NCI-H2227 treated with DMSO at 0.1 percent for 48 hours (cell line): ENCODE measurements at regions not wholly inside any gene's neighbourhood (a gene's known extent, or its start where the extent isn't known, plus 50 kb on each side); places are given as distances from the start of the nearest gene placed in this dataset.

Experiments used
- DNase-seq: peaks from one replicate; lab custom pipeline; 2025; lab: John Stamatoyannopoulos, UW

DNA sequence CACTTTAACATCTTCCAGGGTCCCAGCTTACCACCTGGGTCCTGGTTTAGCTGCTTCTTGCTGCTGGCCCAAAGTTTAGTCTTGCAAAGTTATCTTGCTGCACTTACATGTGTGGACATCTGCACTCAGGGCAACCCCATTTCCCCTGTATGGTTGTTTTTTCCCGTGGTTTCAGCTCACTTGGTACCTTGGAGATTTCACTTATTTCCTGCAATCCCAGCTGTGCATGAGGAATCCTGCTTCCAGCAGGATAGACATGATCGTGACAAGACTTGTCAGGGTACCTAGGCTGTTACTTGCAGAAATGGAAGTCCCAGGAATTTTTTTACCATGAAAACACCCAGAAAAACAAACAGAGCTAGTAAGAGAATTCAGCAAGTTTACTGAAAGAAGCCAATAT is 95.9 kb upstream of the LEP start:
- no peak for DNase-seq

DNA sequence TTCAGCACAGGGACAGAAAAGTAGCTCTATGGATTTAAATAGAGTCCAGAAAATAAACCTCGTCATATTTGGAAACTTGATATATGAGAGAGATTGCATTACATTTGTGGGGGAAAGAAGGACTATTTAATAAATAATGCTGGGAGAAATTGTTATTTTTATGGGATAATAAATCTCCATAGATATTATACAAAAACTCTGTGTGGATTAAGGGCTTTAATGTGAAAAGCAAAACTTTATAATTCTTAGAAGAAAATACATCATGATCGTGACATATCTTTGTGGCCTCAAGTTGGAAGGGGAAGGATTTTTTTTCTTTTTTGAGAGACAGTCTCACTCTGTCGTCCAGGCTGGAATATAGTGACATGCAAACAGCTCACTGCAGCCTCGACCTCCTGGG is 95.0 kb upstream of the LEP start:
- DNase-seq: no peak

DNA sequence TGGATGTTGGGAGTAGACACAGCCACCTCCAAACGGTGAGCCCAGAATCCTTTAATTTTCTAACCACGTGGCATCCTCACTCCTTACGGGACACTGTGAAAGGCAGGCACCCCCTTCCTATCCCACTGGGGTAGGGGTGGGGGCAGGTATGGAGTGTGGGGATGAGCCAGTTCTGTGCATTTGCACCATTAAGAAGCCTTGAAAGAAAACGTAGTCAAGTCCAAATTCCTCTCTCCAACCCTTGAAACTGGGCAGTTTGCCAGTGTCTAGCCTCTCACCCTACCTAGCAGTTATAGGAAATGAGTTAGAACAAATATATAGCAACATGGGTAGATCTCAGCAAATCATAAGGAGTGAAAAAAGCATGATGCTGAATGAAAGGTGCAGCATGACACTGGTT is 92.4 kb upstream of the LEP start:
- DNase-seq: peak; percentile 71

GRCh38 chr7:128150223-128150865 is 90.7 kb upstream of the LEP start:
- DNase-seq: no peak

- DNase-seq: no peak
These were observed 89.4 kb upstream of the LEP start for GRCh38 chr7:128151635-128152034.

GRCh38 chr7:128152721-128153120 is 88.4 kb upstream of the LEP start:
- no peak for DNase-seq

DNA sequence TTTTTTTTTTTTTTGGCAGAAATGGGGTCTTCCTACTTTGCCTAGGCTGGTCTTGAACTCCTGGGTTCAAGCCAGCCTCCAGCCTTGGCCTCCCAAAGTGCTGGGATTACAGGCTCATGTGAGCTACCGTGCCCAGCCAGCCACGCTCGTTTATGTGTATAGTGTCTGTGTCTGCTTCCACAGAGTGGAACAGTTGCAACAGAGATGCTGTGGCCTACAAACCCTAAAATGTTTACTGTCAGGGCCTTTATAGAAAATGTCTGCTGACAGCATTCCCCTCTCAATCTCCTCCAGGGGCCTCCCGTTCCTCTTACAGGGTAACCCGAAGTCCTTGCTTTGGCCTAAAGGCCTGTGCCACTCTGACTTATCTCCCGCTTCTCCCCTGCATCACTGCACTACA is 87.6 kb upstream of the LEP start:
- no peak for DNase-seq

DNA sequence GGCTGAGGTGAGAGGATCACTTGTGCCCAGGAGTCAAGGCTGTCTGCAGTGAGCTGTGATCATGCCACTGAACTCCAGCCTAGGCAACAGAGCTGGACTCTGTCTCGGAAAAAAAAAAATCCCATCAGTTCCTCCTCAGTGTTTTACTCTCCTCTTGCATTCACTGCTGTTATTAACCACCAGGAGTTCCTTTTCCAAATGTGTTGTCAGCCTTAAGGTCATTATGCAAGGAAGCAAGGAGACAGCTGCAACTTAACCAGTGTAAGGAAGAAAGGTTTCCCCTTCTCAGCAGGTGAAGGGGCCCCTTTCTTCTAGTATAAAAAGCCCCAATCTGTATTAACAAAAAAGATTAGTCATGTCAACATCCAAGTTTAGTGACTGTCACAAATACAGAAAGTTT is 86.6 kb upstream of the LEP start:
- DNase-seq: peak; percentile 23

GRCh38 chr7:128155100-128155740 is 85.9 kb upstream of the LEP start:
- DNase-seq: no peak

GRCh38 chr7:128157906-128158305 is 83.2 kb upstream of the LEP start:
- no peak for DNase-seq

GRCh38 chr7:128158370-128158769 is 82.7 kb upstream of the LEP start:
- no peak for DNase-seq

GRCh38 chr7:128160296-128160695 is 80.8 kb upstream of the LEP start:
- DNase-seq: no peak

- no peak for DNase-seq
These were observed 79.5 kb upstream of the LEP start for GRCh38 chr7:128161466-128162125.

DNA sequence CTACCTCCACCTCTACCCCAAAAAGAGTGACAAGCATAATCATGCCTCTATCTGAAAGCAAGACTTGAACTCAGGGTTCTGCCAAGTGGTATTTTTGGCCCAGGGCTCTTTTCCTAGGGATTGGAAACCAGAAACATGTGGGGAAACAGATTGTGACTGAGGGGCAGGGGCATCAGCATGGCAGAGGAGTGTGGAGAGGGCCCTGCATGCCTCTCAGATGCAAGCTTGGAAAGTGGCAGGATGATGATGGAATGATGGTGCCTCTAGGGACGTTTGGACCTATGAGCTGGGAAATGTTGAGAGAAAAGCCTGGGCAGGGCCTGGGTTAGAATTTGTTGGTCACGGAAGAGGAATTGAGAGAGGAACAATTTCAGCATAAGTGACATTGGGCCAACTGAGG is 78.4 kb upstream of the LEP start:
- no peak for DNase-seq

DNA sequence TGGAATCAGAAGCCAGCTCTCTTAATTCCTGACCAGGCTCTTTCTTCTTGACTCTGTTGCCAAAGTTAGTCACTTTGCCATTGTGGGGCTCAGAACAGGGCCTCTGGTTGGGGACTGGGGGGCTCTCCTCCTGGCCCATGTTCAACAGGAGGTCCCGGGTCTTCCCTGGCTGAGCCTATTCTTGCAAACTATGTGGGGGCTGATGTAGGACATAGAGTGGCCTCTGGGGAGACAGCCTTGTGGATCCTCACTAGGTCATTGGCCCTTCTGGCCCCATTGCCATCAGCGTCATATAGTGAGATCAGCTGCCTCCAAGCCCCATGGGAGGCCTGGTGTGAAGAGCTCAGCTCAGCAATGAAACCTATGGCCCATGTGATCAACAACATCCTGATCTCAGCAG is 77.6 kb upstream of the LEP start:
- DNase-seq: no peak

GRCh38 chr7:128164061-128164954 is 76.8 kb upstream of the LEP start:
- DNase-seq: no peak

DNA sequence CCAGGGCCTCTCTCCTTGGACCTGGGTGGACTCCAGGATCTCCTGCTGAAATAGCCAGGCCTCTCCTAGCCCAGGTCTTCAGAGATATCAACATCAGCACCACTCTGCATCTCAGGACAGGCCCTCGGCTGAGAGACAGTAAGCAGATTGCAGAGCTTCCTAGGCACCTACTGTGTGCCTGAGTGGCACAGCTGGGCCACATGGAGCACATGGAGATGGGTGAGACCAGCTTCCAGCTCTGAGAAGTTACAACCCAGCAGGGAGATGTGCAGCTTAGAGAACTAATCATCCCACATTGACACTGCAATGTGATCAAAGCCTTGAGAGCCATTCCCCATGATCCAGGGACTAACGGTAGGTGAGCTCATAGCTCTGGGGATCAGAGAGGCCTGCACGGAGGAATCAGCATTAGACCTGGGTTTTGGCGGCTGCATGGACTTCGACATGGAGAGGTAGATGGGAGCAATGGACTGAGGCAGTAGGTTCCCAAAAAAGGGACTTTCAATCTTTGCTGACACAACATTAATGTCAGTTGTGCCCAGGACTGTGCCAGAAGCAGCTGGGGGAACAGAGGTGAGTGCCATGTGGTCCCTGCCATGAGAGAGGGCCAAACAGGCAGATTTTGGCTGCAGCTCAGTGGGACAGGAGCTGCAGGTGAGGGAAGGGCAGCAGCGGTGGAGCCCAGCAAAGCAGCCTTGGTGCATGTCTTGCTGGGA is 76.0 kb upstream of the LEP start:
- DNase-seq: no peak

GRCh38 chr7:128165927-128166420 is 75.1 kb upstream of the LEP start:
- DNase-seq: no peak

- DNase-seq: no peak
These were observed 74.5 kb upstream of the LEP start for GRCh38 chr7:128166603-128167041.

- DNase-seq: peak; percentile 77
These were observed 73.9 kb upstream of the LEP start for GRCh38 chr7:128167042-128167701.
